ENCODE measurements at regions not wholly inside any gene's neighbourhood (a gene's known extent, or its start where the extent isn't known, plus 50 kb on each side); places are given as distances from the start of the nearest gene placed in this dataset.

GRCh38 chr5:129342796-129343195 lies 117.3 kb upstream of the ADAMTS19 start:
- Histone ChIP-seq H3K4me1 (ENCODE audit: control insufficient read depth in 4 of 4, insufficient read depth in 4 of 4, low read length in 3 of 4) (no peaks in the 10 kb centered on the region), H3K27me3 (ENCODE audit: control insufficient read depth in 4 of 4, insufficient read depth in 4 of 4, low read length in 3 of 4) (no peaks in the 10 kb centered on the region), H3K4me3 (ENCODE audit: low read depth in 1 of 3, low read length in 3 of 3) (no peak overlapping the region), H3K9me3 (ENCODE audit: control insufficient read depth in 4 of 4, low read length in 3 of 4) (no peaks in the 10 kb centered on the region), H3K36me3 (ENCODE audit: control insufficient read depth in 4 of 4, insufficient read depth in 3 of 4, low read depth in 1 of 4, low read length in 3 of 4) (no peaks in the 10 kb centered on the region), H3K27ac (ENCODE audit: low read depth in 1 of 2, low read length in 2 of 2) (no peak overlapping the region), H3K9ac (ENCODE audit: low read depth in 1 of 2, low read length in 2 of 2) (no peak overlapping the region)
- no peak for TF ChIP-seq EGR1 (IDR thresholded peaks at IDR 0.05; ENCODE audit: low read depth in 2 of 2)
- TF ChIP-seq, protein P1, sequence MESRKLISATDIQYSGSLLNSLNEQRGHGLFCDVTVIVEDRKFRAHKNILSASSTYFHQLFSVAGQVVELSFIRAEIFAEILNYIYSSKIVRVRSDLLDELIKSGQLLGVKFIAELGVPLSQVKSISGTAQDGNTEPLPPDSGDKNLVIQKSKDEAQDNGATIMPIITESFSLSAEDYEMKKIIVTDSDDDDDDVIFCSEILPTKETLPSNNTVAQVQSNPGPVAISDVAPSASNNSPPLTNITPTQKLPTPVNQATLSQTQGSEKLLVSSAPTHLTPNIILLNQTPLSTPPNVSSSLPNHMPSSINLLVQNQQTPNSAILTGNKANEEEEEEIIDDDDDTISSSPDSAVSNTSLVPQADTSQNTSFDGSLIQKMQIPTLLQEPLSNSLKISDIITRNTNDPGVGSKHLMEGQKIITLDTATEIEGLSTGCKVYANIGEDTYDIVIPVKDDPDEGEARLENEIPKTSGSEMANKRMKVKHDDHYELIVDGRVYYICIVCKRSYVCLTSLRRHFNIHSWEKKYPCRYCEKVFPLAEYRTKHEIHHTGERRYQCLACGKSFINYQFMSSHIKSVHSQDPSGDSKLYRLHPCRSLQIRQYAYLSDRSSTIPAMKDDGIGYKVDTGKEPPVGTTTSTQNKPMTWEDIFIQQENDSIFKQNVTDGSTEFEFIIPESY (IDR thresholded peaks at IDR 0.05): no peak
- TF ChIP-seq FOXA2 (IDR thresholded peaks at IDR 0.05): no peak
- TF ChIP-seq RXRA (IDR thresholded peaks at IDR 0.05): no peak
- no peak for DNase-seq (ENCODE audit: low spot score)

- Histone ChIP-seq H3K27me3 (ENCODE audit: control insufficient read depth in 4 of 4, insufficient read depth in 4 of 4, low read length in 3 of 4) (no peaks in the 10 kb centered on the region), H3K9ac (ENCODE audit: low read depth in 1 of 2, low read length in 2 of 2) (no peak overlapping the region), H3K4me1 (ENCODE audit: control insufficient read depth in 4 of 4, insufficient read depth in 4 of 4, low read length in 3 of 4) (no peaks in the 10 kb centered on the region), H3K4me3 (ENCODE audit: low read depth in 1 of 3, low read length in 3 of 3) (no peak overlapping the region), H3K9me3 (ENCODE audit: control insufficient read depth in 4 of 4, low read length in 3 of 4) (no peaks in the 10 kb centered on the region), H3K27ac (ENCODE audit: low read depth in 1 of 2, low read length in 2 of 2) (no peak overlapping the region), H3K36me3 (ENCODE audit: control insufficient read depth in 4 of 4, insufficient read depth in 3 of 4, low read depth in 1 of 4, low read length in 3 of 4) (no peaks in the 10 kb centered on the region)
- DNase-seq (ENCODE audit: low spot score): no peak
- TF ChIP-seq, protein P2, sequence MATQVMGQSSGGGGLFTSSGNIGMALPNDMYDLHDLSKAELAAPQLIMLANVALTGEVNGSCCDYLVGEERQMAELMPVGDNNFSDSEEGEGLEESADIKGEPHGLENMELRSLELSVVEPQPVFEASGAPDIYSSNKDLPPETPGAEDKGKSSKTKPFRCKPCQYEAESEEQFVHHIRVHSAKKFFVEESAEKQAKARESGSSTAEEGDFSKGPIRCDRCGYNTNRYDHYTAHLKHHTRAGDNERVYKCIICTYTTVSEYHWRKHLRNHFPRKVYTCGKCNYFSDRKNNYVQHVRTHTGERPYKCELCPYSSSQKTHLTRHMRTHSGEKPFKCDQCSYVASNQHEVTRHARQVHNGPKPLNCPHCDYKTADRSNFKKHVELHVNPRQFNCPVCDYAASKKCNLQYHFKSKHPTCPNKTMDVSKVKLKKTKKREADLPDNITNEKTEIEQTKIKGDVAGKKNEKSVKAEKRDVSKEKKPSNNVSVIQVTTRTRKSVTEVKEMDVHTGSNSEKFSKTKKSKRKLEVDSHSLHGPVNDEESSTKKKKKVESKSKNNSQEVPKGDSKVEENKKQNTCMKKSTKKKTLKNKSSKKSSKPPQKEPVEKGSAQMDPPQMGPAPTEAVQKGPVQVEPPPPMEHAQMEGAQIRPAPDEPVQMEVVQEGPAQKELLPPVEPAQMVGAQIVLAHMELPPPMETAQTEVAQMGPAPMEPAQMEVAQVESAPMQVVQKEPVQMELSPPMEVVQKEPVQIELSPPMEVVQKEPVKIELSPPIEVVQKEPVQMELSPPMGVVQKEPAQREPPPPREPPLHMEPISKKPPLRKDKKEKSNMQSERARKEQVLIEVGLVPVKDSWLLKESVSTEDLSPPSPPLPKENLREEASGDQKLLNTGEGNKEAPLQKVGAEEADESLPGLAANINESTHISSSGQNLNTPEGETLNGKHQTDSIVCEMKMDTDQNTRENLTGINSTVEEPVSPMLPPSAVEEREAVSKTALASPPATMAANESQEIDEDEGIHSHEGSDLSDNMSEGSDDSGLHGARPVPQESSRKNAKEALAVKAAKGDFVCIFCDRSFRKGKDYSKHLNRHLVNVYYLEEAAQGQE (IDR thresholded peaks at IDR 0.05): no peak
- TF ChIP-seq RAD21 (IDR thresholded peaks at IDR 0.05) (no peak), RXRA (IDR thresholded peaks at IDR 0.05) (no peak), EGR1 (IDR thresholded peaks at IDR 0.05; ENCODE audit: low read depth in 2 of 2) (no peak), CTCF (IDR thresholded peaks at IDR 0.05; ENCODE audit: low read depth, low read length, missing input control) (no peak), SP1 (IDR thresholded peaks at IDR 0.05) (no peak), FOXA2 (IDR thresholded peaks at IDR 0.05) (no peak), HNF4A (conservative IDR thresholded peaks at IDR 0.05) (no peak), NR2F2 (IDR thresholded peaks at IDR 0.05) (no peak), TAF1 (conservative IDR thresholded peaks at IDR 0.05) (no peak), YY1 (IDR thresholded peaks at IDR 0.05) (no peak), FOXA1 (IDR thresholded peaks at IDR 0.05) (no peak), JUND (IDR thresholded peaks at IDR 0.05) (no peak), GABPA (IDR thresholded peaks at IDR 0.05 in 1 of 2, conservative IDR thresholded peaks at IDR 0.05 in 1 of 2) (no peak), HNF4G (IDR thresholded peaks at IDR 0.05) (no peak)
- TF ChIP-seq, protein P3, sequence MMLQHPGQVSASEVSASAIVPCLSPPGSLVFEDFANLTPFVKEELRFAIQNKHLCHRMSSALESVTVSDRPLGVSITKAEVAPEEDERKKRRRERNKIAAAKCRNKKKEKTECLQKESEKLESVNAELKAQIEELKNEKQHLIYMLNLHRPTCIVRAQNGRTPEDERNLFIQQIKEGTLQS (IDR thresholded peaks at IDR 0.05): no peak
- TF ChIP-seq, protein P4, sequence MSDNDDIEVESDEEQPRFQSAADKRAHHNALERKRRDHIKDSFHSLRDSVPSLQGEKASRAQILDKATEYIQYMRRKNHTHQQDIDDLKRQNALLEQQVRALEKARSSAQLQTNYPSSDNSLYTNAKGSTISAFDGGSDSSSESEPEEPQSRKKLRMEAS (IDR thresholded peaks at IDR 0.05): no peak
- TF ChIP-seq, protein P1 (IDR thresholded peaks at IDR 0.05): no peak
- 52% methylated on average over 4 of the region's 4 CpGs for WGBS
Observed at GRCh38 chr5:129345213-129345924, 114.7 kb upstream of the ADAMTS19 start.
